SHP77 (cell line): ENCODE measurements at regions not wholly inside any gene's neighbourhood (a gene's known extent, or its start where the extent isn't known, plus 50 kb on each side); places are given as distances from the start of the nearest gene placed in this dataset.

Experiments
- DNase-seq, 2 experiments: peaks; one replicate each; lab custom pipeline; 2025; lab: John Stamatoyannopoulos, UW

DNA sequence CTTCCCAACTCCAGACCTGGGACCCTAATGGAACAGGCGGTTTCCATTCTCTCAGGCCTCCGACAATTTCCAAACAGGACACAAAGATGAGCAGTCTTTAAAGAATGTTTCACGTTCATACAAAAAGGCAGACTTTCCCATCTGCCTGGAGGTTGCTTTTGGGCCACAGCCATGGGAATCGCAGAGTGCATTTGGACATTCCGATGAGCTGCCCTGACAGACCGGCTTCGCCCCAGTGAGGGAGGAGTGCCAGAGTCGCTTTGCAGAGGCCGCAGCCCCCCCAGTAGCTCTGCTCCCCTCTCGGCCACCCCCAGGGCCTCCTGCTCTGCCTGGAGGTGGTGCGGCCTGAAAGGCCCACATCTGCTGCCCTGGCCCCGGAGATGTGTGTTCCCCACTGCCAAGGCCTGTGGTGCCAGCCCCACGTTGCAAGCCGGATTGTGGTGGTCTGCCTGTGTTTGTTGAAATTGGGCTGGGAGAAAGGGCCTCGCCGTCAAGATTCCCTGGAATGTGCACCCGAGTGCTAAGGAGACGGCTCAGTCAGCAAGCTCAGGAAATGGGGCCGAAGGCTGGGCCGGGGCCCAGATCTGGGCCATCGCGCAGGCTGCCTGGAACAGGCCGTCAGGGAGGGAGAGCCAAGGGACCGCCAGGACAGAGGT is 89.8 kb downstream of the C16orf95 start:
- no peak for DNase-seq

DNA sequence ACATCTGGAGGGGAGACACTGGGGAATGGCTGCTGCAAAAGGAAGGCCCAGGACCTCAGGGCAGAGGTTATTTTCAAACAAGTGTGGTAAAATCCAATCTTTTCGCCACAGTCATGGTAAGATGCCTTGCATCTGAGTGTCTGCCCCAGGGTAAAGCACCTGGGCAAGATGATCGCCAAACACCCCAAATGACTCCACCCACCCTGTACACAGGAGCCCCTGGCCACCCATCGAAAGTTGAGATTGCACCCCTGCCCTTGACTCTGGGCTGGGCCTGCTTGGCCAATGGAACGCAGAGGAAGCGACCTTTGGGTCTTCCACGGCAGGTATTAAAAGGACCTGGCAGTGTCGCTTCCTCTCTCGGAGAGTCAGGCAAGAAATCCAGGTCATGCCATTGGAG is 88.8 kb downstream of the C16orf95 start:
- no peak for DNase-seq

DNA sequence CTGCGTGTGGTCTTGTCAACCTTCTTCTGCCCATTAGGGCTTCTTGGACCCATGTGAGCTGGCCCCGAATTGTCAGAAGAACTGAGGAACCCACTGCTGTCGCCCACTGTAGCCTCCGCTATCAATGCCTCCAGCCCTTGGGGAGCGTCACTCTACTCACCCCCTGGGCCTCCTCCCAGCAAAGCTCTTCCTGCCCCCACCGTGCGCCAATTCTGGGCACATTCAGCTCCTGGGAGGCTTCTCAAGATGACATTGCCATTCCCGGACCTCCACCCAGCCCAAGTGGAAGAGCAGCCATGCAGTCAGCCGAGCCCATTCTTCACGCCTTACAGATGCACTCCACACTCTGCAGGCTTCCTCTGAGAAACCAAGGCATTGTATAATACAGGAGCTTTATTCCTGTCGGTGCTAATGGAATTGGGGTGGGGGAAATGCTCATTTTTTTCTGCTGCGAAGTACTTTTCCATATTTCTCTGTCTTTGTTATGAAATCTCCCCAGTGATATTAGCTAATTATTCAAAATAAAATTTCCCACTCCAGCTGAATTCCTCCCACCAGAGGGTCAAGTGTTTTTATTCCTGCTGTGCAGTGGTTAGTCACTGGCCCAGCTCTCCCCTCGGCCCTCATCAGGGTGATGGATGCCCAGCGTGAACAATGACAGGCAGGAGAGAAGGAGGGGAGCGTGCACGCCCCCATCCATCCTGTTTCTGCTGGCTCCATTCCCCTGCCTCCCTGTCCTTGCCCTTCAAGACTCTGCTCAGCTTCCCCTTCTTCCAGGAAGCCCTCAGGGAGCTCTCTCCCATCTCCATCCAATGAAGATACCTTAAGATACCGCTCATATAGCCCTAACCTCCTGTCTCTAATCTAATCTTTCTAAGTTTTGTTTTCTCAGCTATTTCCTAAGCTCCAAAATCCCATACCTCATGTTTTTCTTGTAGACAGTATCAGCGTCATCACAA is 87.7 kb downstream of the C16orf95 start:
- no peak for DNase-seq

DNA sequence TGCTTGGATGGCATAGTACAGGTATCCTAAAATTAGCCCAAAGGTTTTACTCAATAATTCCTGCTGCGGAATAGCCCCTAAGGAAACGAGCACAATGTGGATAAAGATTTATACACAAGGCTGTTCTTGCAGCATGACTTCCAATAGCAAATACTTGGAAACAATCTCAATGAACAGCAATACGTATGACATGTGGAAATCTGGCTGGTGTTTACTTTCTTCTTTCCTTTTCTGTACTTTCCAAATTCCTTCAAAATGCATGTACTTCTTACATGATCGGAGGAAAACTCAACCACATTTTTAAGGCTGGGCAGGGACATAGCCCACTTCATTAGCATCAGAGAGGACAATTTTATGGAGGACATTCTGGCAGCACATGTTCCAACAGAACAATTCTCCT is 86.6 kb downstream of the C16orf95 start:
- no peak for DNase-seq

DNA sequence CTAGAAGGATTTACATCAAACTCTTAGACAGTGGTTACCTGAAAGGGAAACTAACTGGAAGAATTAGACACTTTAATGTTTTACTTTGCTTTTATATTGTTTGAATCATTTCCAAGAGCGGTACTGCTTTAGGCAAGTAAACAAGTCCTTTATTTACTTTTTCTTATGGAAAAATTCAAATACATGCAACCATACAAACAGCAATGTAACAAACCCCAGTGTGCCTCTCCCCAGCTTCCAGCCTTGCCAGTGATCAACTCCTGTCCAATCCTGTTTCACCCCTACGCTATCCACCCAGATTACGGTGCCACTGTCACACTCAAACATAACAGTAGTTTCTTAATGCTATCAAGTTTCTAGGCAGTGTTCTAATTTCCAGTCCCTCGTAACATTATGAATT is 85.9 kb downstream of the C16orf95 start:
- DNase-seq = no peak

DNA sequence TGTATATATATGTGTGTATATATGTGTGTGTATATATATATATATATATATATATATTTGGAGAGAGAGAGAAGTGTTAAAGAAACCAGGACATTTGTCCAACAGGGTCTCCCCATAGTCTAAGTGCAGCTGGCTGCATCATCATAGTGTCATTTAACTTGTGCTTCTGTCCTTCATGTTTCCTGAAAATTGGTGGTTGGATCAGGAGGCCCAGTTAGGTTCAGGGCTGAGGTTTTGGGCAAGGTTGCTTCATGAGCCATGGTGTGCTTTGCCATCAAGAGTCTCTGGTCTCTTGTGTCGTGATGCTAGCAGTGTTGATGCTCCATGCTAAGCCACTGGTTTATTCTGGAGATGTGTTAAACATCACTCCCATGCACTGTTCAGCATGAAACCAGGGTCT is 85.3 kb downstream of the C16orf95 start:
- no peak for DNase-seq

DNA sequence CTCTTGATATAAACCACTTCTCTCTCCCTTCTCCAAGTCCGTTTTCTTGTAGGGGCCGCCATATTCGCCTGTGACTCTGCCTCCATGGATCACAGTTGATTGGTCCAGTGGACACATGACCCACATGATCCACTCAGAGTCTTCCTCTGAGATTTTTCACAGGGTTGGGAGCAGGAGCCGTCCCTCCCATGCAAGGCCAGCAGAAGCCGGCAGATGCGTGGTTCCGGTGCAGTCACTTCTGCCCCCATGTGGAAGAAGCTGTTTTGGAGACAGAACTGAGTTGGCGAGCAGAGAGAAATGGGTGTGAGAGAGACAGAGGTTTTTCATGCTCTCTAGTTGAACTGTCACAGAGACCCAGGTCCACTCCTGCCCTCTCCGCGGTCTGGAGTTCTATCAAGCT is 83.3 kb downstream of the C16orf95 start:
- DNase-seq = no peak

DNA sequence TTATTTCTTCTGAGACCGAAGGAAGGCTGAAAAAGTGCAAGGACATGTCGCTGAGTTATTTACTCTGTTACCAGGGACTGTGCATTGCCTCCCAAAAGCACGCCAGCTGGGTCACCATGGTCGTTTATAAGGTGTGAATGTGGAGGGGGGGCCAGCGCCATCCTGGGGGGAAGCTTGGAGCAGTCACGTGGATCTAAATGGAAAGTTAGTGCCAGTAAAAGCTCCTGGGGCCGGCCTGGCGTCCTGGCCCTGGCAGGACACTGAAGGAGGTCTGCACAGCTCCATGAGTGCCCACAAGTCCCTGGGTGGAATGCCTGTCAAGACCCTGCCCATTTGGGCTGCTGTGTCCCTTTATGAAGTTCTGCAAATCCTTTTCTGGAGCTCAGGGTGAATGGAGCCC is 82.6 kb downstream of the C16orf95 start:
- DNase-seq = no peak

DNA sequence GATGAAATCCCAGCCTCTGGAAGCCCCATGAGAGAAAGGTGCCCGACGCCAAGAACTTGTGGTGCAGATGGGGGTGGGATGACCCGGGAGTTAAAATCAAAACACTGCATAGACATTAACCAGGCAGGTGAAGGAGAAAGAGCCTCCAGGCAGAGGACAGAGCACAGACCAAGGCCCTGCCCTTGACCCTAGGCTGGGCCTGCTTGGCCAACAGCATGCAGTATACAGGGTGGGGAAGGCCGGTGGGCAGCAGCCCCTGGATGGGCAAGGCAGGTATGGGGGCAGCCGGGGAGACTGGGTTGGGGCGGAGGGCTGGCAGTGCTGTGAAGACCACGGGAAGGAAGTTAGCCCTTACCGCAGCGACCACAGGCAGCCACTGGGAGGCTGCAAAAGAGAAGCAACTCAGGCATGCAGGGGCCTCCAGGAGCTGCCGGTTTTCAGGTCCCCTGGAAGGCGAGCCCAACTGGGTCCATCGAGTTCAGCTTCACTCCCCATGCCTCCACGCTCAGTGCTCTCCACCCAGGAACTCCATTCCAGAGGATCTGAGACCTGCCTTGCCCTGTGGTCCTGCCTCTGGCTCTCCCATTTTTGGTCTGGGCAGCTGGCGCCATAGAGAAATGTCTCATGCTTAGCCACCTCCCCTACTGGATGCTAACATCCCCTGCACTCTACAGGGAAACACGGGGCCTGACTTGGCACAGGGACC is 81.2 kb downstream of the C16orf95 start:
- DNase-seq = no peak

DNA sequence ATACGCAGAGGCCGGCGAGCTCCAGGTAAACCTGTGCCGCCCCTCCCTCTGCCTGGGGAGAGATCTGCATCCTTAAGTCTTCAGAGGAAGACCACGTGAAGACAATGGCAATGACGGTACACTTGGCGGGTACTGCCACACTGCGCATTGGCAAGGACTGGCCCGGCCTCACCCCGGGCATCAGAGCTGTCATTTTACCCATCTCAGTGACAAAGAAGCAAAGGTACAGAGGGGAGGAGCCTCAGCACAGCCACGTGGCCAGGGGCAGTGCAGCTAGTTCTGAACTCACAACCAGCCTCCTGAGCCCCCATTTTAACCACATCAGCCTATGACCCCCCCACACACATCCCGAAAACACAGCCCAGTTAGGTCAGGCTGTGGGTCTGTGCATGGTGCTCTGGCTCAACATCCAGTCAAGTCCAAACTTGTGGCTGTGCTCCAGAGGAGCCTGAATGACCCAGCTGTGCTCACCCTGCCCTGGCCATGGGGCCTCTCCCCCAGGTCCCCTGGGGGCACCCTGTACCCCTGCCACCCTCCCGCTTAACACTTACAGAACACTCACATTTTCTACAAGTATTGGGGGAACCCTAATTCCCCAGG is 80.6 kb downstream of the C16orf95 start:
- no peak for DNase-seq

DNA sequence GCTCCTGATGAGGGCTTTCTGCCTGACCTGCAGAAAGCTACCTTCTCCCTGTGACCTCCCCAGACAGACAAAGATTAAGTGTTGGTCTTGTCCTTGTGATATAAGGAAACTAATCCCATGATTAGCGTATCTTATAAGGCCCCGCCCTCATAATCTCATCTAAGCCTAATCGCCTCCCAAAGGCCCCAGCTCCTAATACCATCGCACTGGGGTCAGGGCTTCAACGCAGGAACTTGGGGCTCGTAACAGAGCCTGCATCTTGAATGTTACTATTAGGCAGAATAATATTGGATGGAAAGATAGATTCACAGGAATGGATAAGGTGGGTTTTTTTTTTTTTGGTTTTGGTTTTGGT is 78.9 kb downstream of the C16orf95 start:
- DNase-seq = no peak

DNA sequence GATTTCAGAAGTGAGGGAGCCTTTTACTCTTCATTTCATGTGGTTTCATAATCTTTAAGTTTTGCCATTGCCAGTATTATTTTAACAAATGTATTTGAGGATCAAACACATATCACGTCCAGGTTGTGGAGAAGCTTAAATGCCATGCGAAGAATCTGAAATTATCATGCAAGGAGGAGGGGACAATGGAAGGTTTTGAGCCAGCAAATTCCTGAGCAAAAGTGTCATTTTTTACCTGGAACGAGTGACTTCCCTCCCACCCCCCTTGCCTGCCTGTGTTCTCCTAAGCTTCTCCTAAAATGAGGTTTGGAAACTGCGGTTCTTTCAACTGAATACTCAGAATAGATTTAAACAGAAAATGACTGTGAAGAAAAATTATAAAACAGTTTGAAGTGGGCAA is 77.6 kb downstream of the C16orf95 start:
- DNase-seq = no peak

DNA sequence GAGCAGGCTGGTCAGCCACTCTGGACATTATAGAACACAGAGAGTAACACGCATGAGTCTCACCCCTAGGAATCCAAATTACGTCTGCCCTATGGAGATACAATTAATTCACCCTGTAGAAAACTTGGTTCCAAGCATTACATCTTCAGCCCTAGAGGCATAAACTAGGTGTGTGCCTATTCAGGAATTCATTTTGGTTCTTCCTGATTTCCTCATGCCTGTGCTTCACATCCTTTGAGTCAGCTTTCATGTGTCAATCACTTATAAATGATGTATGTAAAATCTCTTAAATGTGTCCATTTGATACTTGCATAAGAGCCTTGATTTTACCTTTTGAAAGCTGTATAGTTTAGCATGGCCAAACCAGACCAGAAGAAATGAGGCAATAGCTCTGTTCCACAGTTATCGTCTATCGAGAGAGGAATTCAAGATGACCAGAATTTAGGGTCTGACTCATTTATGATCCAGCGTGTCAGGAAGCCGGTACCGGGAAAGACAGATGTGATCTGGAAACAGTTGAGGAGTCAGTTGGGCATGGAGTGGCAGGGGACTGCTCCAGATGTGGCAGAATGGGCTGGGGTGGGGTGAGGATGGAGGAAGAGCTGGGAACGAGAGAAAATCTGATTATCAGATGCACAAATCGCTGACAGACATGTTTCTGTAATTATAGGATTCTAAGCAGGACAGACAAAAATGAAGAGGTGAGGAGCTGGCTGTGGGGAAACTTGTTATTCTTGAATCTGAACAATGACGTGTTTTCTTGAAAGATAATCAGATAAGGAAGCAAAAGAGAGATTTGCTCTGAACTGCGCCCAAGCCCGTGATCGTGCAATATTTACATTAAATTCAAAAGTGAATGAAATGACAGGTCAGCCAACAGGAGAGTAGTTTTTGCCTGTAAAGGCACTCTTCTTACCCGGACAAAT is 76.7 kb downstream of the C16orf95 start:
- no peak for DNase-seq

DNA sequence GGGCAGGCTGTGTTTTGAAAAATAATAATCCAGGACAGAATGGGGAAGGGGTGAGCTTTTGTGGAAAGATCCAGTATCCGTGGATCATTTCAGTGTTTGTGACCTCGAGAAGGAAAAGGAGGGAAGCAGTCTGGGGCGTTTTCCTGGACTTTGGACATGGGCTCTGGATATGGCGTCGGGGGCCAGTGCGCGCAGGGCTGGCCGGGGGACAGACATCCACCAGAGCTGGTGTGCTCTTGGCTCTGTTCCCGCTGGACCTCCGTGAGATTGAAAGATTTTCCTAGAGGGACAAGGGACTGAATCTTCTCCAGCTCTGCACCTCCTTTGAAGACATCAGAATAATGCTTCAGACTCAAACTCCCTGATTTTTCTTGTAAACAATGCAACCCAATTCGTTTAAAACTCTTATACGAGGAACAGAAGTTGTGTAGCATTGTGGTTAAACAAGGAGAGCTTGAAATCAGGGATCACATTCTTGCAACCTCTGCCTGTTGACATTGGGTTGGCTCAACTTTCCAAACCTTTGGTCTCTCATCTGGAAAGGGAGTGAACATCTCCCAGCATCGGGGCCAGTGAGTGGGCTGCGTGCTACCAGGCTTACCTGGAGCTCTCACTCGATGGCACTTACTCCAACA is 75.9 kb downstream of the C16orf95 start:
- DNase-seq = no peak

DNA sequence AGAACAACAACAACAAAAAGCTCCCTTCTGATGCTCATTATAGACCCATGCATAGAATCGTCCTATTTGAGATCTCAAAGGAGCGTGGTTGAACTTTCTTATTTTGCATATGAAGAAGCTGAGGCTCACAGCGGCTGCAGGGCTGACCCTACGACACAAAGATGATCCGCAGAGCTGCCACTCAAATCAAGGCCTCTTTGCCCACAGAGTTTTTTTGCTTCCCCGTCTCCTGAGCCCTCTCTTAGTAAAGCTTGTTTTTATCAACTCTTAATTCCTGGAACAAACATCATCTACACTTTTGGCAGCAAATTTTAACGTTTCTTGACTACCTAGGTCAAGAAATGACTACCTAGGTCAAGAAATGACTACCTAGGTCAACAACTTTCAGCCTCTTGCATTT is 73.7 kb downstream of the C16orf95 start:
- no peak for DNase-seq

DNA sequence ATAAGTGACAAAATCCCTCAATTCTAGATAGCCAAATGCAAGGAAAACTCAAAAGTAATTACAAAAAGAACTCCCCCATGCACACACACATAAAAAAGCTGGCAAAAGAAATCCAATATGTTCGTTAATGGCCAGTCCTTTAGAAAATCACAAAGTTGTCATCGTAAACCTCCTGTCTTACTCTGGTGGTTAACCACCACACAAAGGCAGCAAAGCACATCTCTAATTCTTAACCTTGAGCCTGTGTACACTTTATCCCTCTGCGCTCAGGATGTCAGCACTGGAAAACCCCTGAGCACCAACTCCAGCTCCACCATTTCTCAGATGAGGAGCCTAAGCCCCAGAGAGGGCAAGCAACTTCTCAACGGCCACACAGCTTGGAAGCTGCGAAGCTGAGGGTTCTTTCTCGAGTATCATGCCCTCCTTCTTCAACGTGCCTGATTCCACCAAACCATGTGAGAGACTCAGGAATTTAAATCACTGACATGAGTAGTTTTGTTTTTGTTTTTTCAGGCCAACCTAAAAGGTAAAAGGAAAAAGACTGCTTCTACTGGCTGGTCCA is 72.5 kb downstream of the C16orf95 start:
- DNase-seq = no peak

DNA sequence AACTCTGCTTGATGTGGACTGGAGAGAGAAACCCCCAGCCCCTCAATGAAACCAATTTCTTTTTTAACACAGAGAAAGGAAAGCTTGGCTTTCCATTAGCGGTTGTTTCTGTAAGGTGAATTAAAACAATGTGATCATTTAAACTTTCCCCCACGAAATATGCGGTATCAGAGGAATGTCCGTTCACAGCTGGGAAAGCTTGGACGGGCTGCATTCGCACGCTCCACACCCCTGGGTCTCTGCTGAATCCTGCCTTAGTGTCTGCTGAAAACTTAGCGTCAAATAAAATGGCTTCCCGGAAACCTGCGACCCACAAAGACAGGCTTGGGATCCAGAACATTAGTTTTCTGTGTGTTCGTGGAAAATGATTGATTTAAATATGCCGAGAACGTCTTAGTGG is 71.7 kb downstream of the C16orf95 start:
- DNase-seq = no peak

DNA sequence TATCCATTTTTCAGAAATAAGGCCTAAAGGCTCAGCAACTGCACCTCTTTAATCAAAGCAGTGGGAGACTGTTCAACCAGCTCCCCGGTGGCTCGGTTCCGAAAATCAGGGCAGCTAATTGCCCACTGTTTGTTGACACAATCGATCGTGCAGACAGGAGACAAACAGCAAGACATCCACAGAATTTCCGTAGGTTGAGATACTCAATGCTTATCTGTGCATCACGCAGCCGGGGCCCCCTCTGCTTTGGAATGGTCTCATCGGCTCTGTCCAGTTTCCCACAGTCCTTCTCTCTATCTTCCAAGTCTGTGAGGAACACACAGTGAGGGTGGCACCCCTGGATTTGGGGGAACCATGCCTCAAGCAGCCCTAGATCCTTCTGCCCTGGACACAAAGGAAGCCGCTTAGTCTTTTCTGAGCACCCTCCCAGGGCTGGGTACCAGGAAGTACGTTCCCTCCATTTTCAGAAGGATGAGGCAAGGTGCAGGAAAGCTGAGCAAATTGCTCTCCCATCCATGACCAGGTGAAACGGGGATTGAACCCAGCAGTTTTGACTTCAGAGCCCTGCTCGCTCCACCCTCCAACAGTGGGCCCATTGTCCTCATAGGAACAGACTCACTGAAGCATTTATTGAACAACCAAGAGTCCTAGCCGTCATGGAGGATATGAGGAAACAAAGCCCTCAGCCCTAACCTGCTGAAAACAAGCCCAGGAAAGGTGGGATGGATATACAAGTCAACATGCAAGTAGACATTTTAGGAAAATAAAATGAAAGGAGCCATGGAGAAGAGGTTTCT is 70.7 kb downstream of the C16orf95 start:
- DNase-seq = no peak

DNA sequence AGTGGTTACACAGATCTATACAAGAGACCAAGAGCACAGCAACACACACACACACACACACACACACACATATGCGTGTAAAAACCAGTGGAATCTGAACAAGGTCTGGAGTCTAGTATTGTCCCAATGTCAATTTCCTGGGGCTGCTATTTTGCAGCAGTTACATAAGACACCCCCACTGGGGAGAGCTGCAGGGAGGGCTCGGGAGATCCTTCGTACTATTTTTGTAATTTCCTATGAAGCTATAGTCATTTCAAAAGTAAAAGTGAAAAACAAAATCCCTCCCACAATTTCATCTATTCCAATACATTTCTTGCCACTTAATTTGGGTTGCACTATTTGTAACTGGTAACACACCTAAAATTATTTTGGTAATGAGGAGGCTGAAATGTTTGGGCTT is 68.5 kb downstream of the C16orf95 start:
- DNase-seq = no peak

DNA sequence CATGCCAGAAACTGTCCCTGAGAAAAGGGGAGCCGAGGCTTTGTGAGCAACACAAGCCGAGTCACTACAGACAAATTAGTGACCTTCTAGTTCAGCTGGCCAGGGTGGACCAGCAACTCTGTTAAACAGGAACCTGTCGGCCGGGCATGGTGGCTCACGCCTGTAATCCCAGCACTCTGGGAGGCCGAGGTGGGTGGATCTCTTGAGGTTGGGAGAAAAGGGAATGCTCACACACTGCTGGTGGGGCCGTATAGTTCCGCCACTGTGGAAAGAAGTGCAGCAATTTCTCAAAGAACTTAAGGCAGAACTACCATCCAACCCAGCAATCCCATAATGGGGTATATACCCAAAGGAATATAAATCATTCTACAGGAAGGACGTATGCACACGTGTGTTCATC is 67.8 kb downstream of the C16orf95 start:
- no peak for DNase-seq
